PFSK-1 (cell line): ENCODE measurements at regions not wholly inside any gene's neighbourhood (a gene's known extent, or its start where the extent isn't known, plus 50 kb on each side); places are given as distances from the start of the nearest gene placed in this dataset.

ENCODE experiments used
- FOXP2 ChIP-seq: optimal IDR thresholded peaks from 2 replicates; pipeline ENCODE3; 2011; ENCODE audit warnings: borderline replicate concordance, control low read depth, inconsistent platforms; ENCODE audit not compliant: insufficient read depth; ENCODE audit errors: extremely low read length, extremely low read depth
- POLR2AphosphoS5 ChIP-seq: IDR thresholded peaks from 2 replicates; pipeline ENCODE4 v1.6.1; 2012; ENCODE audit warnings: low read depth, mild to moderate bottlenecking, control low read depth, low read length, moderate library complexity
- REST ChIP-seq, 2 experiments: IDR thresholded peaks; 2 replicates each; pipeline versions ENCODE4 v1.6.1 to v1.8.0; 2011 to 2012; ENCODE audit warnings: low read depth in 2 of 2, low read length in 2 of 2, control low read depth in 1 of 2, inconsistent platforms in 1 of 2, mild to moderate bottlenecking in 1 of 2, moderate library complexity in 1 of 2; ENCODE audit not compliant: insufficient read depth in 1 of 2
- SIN3A ChIP-seq: IDR thresholded peaks from 2 replicates; pipeline ENCODE4 v1.6.1; 2012; ENCODE audit warnings: mild to moderate bottlenecking, low read length, moderate library complexity, borderline replicate concordance; ENCODE audit not compliant: insufficient read depth
- TAF1 ChIP-seq: IDR thresholded peaks from 2 replicates; pipeline ENCODE4 v1.6.1; 2012; ENCODE audit warnings: low read length, control low read depth, borderline replicate concordance; ENCODE audit not compliant: insufficient read depth

- TF ChIP-seq SIN3A (no peak), POLR2AphosphoS5 (no peak), REST (IDR thresholded peaks at IDR 0.05; ENCODE audit: insufficient read depth in 1 of 2, low read depth in 2 of 2, low read length in 2 of 2) (no peak), TAF1 (no peak), FOXP2 (no peak)
These were observed 118.3 kb downstream of the LRIG3 start for GRCh38 chr12:58801986-58802385.

GRCh38 chr12:58803908-58804307, 116.4 kb downstream of the LRIG3 start:
- TF ChIP-seq POLR2AphosphoS5 (no peak), TAF1 (no peak), REST (IDR thresholded peaks at IDR 0.05; ENCODE audit: insufficient read depth in 1 of 2, low read depth in 2 of 2, low read length in 2 of 2) (no peak), FOXP2 (no peak), SIN3A (no peak)

- TF ChIP-seq REST (IDR thresholded peaks at IDR 0.05; ENCODE audit: insufficient read depth in 1 of 2, low read depth in 2 of 2, low read length in 2 of 2), result no peak
- no peak for TF ChIP-seq SIN3A
- TF ChIP-seq POLR2AphosphoS5, result no peak
- no peak for TF ChIP-seq TAF1
- TF ChIP-seq FOXP2, result no peak
These were observed 115.6 kb downstream of the LRIG3 start for GRCh38 chr12:58804749-58805148.

GRCh38 chr12:58809064-58809607, 111.2 kb downstream of the LRIG3 start:
- TF ChIP-seq POLR2AphosphoS5 (no peak), FOXP2 (no peak), REST (IDR thresholded peaks at IDR 0.05; ENCODE audit: insufficient read depth in 1 of 2, low read depth in 2 of 2, low read length in 2 of 2) (no peak), SIN3A (no peak), TAF1 (no peak)

- no peak for TF ChIP-seq FOXP2
- no peak for TF ChIP-seq POLR2AphosphoS5
- TF ChIP-seq TAF1, result no peak
These were observed 109.0 kb downstream of the LRIG3 start for GRCh38 chr12:58811346-58811745.
